Stromal cell of bone marrow (primary cell): ENCODE measurements at regions not wholly inside any gene's neighbourhood (a gene's known extent, or its start where the extent isn't known, plus 50 kb on each side); places are given as distances from the start of the nearest gene placed in this dataset.
A peak's percentile ranks its signal among the peaks of the same experiment; 100 is the strongest.
"Not testable (repeated sequence)": the region's sequence is repeated elsewhere in the genome, so short reads cannot be mapped to it uniquely, and the experiment has no call there.

ENCODE experiments used
- DNase-seq: peaks from one replicate; pipeline ENCODE4 v3.0.0-alpha.2; 2012; ENCODE audit warnings: low read depth

DNA sequence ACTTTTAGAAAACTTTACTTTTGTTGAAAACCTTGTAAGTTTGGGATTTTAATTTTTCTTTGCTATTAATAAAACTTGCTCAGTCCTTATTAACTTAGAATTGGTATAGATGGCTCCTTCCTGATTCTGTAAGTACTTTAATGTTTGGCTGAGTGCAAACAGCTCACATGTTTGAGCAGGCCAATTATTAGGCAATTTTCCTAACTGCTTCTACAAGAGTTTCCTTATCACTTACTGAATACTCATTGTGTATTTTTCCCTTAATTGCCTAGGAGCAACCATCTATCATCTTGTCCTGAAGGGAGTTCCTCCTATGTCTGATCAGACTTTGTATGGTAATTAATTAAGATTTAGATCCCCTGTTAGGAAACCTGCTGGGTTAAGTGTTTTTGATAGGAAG is 521.4 kb downstream of the SLC6A15 start:
- DNase-seq, result not testable (repeated sequence)

DNA sequence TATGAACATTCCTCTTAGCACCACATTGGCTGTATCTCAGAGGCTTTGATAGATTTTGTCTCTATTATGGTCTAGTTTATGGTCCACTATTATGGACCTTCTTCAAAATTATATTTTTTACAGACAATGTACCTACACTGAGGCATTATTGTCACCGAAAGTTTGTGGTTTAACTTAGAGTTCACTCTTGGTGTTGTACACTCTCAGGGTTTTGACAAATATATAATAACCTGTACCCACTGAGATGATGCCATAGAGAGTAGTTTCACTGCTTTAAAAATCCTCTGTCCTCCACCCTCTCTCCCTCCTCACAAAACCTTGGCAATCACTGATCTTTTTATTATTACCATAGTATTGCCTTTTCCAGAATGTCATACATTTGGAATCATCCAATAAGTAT is 528.2 kb downstream of the SLC6A15 start:
- no peak for DNase-seq

DNA sequence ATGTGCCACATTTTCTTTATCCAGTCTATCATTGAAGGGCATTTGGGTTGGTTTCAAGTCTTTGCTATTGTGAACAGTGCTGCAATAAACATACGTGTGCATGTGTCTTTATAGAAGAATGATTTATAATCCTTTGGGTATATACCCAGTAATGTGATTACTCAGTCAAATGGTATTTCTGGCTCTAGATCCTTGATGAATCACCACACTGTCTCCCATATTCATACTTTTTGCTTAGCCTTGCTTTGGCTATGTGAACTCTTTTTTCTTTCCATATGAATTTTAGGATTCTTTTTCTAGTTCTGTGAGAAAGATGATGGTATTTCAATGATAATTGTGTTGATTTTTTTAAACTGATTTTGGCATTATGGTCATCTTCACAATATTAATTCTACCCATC is 530.1 kb downstream of the SLC6A15 start:
- DNase-seq, result peak; percentile 7

DNA sequence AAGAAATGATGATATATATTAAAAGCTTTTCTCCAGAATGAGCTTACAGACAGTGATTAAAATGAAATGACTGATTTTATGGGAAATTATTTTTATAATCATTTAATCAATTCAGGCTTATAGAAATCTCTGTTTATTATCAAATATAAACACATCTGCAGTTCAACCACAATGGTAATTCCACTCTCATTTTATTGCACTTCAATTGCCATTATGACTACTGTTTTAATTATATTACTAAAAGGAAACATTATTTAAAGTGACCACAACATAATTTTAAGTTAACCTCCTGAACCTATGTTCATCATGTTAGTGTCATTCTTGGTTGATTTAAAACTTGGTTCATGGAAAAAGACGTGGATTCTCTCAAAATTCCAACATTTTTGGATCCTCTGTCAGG is 536.3 kb downstream of the SLC6A15 start:
- no peak for DNase-seq

DNA sequence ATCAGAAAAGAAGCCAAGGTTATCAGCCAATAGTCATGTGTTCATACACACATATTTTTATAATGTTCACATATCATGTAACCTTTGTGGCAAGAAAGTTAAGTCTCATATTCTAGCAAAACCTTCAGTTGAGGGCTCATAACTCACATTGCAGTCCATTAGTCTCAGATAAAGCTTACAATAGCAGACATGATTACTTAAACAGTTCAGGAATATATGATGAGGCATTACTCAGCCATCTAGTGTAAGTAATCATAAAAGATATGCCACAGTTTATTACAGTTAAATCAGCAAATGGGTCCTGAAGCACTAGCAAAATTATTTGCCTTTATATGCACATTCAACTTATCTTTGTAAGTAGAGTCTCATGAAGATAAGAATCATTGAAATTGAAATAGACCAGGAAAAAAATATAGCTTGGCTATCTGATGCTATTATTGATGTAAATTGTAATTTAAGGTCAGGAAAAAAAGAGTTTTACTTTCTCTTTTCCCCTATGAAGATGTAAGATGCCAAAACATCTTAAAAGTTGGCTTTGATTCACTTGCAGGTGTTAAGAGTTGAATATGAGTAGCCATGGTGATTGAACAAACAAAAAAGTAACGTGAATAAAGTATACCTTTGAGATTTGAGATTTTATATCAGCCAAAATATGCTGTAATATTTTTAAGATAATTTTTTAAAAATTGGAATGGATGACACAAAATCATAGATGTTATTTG is 537.0 kb downstream of the SLC6A15 start:
- no peak for DNase-seq

DNA sequence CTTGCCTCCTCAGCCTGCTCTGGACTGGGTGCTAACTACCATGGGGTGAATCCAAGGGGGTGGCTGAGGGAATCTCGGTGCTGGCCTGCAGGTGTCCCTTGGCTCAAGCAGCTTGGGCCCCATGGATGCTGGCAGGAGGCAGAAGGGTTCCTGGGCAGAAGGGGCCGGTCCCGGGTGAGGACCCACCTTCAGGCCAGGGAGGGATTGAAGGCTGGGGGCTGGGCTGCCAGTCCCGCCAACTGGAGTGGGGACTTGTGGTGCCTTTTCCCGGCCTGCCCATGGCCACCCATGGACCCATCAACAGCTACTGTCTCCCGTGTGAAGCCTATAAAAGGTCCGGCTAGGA is 550.1 kb downstream of the SLC6A15 start:
- DNase-seq, result no peak

DNA sequence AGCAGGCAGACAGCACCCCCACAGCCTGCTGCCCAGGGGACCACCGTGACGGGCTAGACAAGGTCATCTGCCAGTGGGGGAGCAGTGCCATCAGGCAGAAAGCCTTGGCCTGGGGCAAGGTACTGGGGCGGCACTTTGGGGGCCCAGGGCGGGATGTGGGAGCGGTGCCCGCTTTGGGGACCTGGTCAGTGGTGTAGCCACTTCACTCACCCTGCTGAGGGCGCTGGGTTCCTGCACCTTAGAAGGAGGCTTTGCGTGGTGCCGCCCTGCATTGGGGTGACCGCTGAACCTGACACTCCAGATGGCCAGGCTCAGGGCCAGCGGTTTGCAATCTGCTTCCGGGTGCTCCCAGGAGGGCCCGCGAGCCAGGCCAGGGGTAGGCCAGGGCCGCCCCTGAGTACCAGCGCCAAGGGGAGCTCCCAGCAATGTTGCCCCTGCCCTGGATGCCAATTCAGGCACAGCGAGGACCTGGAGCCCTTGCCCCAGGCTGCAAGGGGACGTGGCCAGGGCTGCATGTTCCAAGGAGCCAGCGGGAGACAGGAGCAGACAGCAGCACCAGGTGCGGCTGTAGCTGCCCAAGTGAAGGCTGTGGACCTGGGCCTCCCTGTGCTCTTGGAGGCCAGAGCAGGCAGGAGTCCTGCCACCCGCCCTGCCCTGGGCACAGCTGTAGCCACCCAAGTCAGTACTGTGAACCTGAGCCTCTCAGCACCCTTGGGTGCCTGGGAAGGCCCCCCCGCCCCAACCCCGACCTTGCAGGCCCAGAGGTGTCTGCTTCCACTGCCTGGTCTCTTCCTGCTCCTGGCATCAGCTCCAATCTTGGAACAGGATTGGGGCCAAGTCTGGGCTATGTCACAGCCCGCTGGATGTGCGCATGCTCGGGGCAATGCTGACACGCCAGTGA is 550.7 kb downstream of the SLC6A15 start:
- no peak for DNase-seq

DNA sequence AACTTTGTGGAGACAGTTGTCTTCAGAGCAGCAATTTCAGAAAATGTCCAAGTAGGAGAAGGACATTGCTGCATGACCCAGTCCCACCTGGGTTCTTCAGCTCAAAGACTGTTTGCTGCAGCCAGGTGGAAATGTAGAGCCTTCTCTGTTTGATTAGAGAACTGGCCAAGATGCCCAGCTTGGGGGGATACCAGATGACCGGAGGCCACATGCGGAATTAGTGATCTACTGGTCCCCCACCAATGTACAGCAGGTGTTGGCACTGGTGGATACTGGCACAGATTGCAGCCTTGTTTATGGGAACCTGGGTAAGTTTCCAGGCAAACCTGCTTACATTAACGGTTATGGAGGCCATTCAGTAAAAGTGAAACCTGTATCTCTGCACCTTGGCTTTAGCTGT is 555.3 kb downstream of the SLC6A15 start:
- DNase-seq, result no peak

DNA sequence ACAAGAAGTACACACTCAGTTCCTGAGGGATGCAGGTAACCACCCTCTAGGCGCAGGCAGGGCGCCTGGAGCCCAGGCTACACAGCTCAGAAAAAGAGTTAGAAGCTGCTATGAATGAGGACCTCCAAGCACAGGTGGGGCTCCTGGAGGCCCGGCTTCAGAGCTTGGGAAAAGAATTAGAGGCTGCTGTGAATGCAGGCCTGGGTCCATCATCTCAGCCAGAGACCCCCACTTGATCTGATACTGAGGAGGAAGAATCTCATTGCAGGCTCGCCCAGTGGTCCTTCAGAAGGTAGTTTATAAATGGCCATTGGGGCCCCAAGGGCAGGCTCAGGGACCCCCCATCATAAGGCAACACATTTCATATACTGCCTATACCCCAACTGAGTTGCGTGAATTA is 556.4 kb downstream of the SLC6A15 start:
- no peak for DNase-seq

DNA sequence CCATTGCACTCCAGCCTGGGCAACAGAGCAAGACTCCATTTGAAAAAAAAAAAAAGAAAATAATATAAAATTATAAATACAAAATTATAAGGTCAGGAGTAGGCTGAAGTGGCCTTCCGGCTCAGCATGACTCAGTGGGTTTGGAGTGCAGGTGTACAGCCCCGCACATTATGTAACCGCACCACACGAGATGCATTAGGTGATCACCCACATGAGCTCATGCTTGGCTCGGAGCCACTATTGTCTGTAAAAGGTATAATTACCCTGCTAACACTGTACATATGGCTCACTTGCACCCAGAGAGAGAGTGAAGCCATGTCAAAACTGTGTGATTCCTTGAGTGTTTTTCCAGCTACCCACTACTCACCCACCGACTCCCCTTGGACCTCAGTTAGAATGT is 557.0 kb downstream of the SLC6A15 start:
- no peak for DNase-seq

DNA sequence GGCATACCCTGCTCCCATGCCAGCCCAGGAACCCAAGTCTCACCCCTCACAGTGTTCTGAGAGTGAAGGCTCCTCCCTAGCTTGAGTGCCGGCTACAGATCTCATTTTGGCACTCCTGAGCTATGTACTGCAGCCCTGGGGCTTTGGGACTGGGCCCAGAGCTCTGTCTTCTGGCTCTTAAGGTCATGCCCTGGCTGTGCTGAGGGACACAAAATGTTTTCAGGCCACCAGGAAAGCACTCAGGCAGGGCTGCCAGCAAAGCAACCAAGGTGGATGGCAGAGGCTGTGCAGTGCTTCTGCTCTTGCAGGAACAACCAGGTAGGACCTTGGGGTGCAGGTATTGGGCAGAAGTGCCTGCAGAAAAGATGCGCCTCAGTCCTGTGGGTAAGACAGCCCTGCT is 564.0 kb downstream of the SLC6A15 start:
- DNase-seq, result no peak

DNA sequence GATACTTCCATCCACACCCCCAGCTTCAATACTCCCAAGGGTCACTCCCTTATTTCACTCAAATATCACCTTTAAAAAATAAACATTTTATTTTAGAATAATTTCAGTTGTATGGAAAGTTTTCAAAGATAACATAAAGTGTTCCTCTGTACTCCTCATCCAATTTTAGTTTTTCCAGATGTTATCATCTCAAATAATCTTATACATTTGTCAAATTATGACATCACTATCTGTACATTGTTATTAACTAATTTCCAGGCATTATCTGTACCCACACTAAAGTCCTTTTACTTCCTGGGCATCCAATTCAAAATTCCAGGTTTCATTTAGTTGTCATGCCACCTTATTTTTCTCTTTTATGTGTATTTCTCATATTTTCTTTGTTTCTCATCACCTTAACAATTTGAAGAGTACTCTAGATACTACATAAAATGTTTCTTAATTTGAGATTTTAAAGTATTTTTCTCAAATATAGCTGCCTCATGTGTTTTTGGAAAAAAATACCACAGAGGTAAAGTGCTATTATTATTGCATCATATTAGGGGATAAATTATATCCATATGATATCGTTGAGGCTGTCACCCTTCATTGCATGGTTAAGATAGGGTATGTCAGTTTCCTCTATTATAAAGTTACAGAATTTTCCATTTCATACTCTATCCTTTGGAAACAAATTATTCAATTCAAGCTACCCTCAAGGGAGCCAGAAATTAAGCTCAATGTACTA is 571.0 kb downstream of the SLC6A15 start:
- DNase-seq, result no peak

DNA sequence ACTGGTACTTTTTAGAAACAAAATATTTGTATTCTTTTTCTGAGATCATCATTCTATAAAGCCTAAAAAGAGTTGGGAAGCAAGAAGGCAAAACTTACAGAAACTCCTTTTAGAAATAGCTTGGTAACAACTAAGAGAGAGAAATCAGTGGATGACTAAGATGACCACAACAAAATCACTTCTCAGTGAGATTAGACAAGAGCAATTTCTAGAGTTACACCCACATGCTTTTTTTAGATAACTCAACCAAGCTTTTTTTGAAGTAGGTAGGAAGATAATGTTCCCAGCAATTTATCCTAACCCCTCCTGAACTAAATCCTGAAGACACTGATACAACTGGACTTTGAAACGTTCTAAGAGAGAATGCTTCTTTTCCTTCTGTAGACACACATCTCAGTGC is 576.4 kb downstream of the SLC6A15 start:
- no peak for DNase-seq

DNA sequence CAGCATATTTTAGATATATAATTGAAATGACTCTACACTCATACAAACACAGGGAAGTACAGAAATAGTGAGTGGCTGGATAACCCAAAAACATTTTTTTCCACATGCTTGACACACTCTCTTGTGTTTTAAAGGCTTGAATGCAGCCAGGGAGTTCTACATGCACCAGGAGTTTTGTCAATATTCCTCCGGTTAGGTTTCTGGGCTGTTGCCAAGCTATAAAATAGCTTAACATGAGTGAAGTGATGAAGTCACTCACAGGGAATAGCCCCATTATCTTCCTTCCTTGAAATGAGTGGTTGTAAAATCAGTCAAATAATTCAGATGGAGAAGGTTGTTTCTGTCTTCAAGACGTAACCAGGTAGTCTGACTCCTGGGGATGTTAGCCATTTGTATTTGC is 582.7 kb downstream of the SLC6A15 start:
- DNase-seq, result no peak

DNA sequence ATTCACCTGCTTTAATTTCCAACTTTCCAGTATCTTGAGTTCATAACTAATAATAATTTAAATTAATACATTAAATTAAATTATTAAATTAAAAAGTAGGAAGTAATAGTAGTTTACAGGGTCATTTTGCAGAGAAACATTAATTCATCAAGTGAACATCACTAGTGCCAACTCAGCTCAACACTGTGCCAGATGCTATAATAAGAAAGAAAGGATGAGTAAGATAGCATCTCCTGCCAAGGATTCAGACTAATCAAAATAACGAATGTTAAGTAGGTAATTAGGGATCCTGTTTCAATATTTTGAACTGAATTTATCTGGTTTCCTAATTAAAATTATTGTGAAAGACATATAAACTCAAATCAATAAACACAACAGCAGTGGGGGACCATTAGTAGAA is 596.7 kb downstream of the SLC6A15 start:
- DNase-seq, result no peak

DNA sequence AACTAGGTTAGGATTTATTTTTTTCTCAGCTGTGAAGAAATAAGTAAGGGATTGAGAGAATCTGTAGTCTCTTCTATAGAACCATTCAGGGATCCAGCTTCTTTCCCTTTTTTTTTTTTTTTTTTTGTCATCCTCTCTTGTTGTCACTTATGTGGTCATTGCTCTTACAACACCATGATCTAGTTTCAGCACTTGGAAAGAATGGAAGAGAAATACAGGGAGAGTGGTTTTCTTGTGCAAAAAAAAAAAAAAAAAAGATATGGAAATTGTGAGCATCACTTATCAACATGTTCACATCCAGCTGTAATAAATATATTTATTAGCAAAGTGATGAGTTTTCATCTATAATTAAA is 599.3 kb downstream of the SLC6A15 start:
- no peak for DNase-seq

DNA sequence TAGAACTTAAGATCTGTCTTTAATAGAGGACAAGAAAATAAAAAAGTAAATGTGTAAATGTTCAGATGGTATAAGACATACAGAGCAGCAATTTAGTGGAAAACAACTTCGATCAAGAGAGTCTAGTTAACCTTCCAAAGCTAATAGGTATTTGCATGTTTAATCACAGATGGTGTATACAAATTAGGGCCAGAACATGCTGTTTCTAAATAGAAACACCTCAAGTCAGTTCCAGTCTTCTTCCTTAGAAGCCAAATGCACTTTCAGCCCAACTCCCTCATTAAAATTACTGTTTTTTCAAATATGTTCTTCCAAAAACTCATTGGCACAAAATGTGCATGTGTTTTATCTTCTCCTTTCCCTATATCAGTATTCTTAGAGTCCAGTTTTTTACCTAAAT is 604.4 kb downstream of the SLC6A15 start:
- no peak for DNase-seq

DNA sequence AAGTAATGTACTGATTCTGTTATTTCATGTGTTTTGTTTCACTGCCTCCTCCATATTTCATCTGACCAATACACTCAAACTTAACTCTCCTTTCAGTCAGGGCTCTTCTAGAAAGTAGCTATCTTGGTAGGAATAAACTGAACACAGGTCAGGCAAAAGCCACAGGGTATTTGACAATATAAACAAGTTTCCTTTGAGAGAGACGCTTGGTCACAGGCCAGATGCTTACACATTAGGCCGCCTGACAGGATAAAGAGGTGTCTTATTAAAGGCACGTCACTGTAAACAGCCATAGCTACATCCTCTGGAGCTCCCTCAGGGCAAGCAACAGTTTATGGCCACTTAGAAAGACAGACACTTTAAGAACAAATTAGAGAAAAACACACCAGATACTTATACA is 607.5 kb downstream of the SLC6A15 start:
- no peak for DNase-seq

DNA sequence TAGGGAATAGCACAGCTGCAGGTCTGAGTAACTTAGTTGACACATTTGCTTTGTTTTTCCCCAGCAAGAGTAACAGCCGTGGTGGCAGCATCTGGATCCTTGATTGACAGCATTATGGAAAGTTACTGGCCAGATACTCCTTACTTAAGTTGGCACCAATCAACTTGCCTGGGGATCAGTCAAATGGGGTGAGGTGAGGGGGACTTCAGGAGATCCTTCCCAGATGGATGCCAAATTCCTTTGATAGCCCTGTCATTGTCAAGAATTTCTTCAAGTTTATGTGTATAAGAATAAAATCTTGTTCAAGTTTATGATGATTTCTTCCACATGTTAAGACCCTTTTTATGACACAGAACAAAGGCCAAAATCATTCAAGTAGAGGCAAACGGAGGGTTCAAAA is 618.4 kb downstream of the SLC6A15 start:
- DNase-seq, result no peak

DNA sequence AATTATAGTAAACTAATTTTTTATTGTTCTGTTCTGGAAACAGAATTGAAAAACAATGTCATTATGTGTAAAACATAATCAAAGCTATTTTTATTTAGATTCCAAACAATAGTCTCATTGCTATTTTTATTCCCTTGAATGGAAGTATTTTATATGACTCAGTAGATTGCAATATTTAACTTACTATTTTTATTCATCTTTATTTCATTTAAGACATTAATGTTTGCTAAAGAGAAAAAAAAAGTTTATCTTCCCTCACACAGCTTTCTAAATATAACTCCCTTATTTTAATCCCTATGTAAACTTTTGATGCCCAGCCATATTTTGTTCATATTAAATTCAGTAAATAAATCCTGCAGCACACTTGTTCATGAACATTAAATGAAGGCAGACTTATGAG is 622.4 kb downstream of the SLC6A15 start:
- DNase-seq, result no peak

DNA sequence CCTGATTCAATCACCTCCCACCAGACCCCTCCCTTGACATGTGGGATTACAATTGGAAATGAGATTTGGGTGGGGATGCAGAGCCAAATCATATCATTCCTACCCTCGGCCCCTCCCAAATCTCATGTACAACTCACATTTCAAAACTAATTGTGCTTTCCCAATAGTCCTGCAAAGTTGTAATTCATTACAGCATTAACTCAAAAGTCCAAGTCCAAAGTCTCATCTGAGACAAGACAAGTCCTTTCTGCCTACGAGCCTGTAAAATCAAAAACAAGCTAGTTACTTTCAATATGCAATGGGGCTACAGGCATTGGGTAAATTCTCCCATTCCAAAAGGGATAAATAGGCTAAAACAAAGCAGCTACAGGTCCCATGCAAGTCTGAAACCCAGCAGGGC is 634.6 kb downstream of the SLC6A15 start:
- no peak for DNase-seq

DNA sequence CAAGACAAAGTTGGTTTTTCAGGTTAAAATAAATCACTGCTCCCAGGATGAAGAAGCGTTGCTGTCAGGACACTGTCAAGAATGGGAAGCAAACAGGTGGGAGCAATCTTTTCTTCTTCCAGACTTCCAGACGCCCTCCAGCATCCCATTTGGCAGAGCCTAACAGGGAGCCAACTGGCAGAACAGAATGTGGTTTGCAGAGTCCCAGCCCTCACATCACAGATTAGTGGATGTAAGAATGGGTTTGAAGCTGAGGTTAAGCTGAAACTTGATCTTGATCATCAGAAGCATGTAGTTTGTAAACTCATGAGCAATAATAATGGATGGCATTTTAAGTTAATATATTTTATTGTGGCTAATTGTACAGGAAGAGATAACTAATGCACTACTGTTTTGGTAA is 636.4 kb downstream of the SLC6A15 start:
- DNase-seq, result no peak

DNA sequence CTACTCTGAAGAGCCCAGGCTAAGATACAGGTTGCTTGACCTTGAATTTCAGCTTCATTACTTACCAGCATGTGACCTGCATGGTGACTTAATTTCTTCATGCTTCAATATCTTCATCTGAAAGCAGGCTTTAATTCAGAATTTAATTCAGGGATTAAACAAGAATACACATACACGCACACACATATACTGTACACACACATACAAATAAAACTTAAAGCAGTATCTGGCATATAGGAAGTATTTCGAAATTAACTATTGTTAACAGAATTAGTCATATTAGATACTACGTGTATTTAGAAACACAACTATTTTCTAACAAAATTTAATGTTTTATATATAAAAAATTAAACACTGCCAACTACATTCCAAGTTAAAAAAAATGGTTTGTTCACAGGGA is 640.3 kb downstream of the SLC6A15 start:
- DNase-seq, result no peak
